GM23338 (cell line): ENCODE measurements at regions not wholly inside any gene's neighbourhood (a gene's known extent, or its start where the extent isn't known, plus 50 kb on each side); places are given as distances from the start of the nearest gene placed in this dataset.

Experiments used
- ATAC-seq: fragments of 200-7000 bp; cut with Tn5 transposase; 3 replicates; pipeline ENCODE4 v1.9.1; 2020
- DNase-seq: peaks from one replicate; pipeline ENCODE4 v3.0.0-alpha.2; 2015; ENCODE audit warnings: low spot score
- H2AFZ ChIP-seq: fragments of 200-600 bp; sonication (generic); 2 replicates; pipeline ENCODE4 v1.8.0; 2016; ENCODE audit warnings: antibody characterized with exemption, mild to moderate bottlenecking, moderate library complexity
- H3F3A ChIP-seq: fragments of 200-600 bp; sonication (generic); replicated peaks from 2 replicates; pipeline ENCODE4 v1.8.0; 2017; ENCODE audit warnings: antibody characterized with exemption, mixed run types, low read depth
- H3K27ac ChIP-seq: fragments of 200-600 bp; sonication (generic); 2 replicates; pipeline ENCODE4 v1.6.1; 2016; ENCODE audit warnings: low read depth
- H3K27me3 ChIP-seq: fragments of 200-600 bp; sonication (generic); 2 replicates; pipeline ENCODE4 v1.8.0; 2016; ENCODE audit warnings: mild to moderate bottlenecking, mixed run types, moderate library complexity; ENCODE audit not compliant: insufficient read depth
- H3K36me3 ChIP-seq: fragments of 200-600 bp; sonication (generic); 2 replicates; pipeline ENCODE4 v1.8.0; 2016; ENCODE audit warnings: mild to moderate bottlenecking; ENCODE audit not compliant: insufficient read depth
- H3K4me1 ChIP-seq: fragments of 200-600 bp; sonication (generic); 2 replicates; pipeline ENCODE4 v1.8.0; 2016; ENCODE audit warnings: mild to moderate bottlenecking, moderate library complexity; ENCODE audit not compliant: insufficient read depth
- H3K4me2 ChIP-seq: fragments of 200-600 bp; sonication (generic); 2 replicates; pipeline ENCODE4 v1.7.1; 2017; ENCODE audit warnings: mixed run types
- H3K4me3 ChIP-seq: fragments of 200-600 bp; sonication (generic); 2 replicates; pipeline ENCODE4 v1.6.1; 2016; ENCODE audit warnings: mixed run types
- H3K79me2 ChIP-seq: fragments of 200-600 bp; sonication (generic); replicated peaks from 2 replicates; pipeline ENCODE4 v1.8.0; 2017; ENCODE audit warnings: mild to moderate bottlenecking; ENCODE audit not compliant: insufficient read depth
- H3K9me2 ChIP-seq: fragments of 200-600 bp; sonication (generic); 2 replicates; pipeline ENCODE4 v1.8.0; 2017; ENCODE audit not compliant: insufficient read depth
- H4K20me1 ChIP-seq: fragments of 200-600 bp; sonication (generic); replicated peaks from 2 replicates; pipeline ENCODE4 v1.8.0; 2017; ENCODE audit warnings: mild to moderate bottlenecking; ENCODE audit not compliant: insufficient read depth
- H3K27ac Mint-ChIP-seq: 2 replicates; pipeline ENCODE4 v1.8.0; 2020; ENCODE audit warnings: inconsistent platforms, mild to moderate bottlenecking, moderate library complexity, mixed read lengths
- H3K27me3 Mint-ChIP-seq: 3 replicates; pipeline ENCODE4 v1.8.0; 2022; ENCODE audit warnings: low read depth, mild to moderate bottlenecking, moderate library complexity, mixed read lengths, inconsistent platforms; ENCODE audit not compliant: insufficient read depth, poor library complexity
- H3K36me3 Mint-ChIP-seq: 3 replicates; pipeline ENCODE4 v1.8.0; 2021; ENCODE audit warnings: low read depth, mild to moderate bottlenecking, inconsistent platforms, moderate library complexity, mixed read lengths
- H3K4me1 Mint-ChIP-seq: 3 replicates; pipeline ENCODE4 v1.8.0; 2020; ENCODE audit warnings: mild to moderate bottlenecking, inconsistent platforms, mixed read lengths
- H3K4me3 Mint-ChIP-seq: 3 replicates; pipeline ENCODE4 v1.8.0; 2021; ENCODE audit warnings: moderate library complexity, mild to moderate bottlenecking, inconsistent platforms, mixed read lengths
- H3K9me3 Mint-ChIP-seq: 3 replicates; pipeline ENCODE4 v1.8.0; 2020; ENCODE audit warnings: moderate library complexity, mild to moderate bottlenecking, inconsistent platforms, mixed read lengths
- CREB1 ChIP-seq: fragments of 250-450 bp; sonication (Bioruptor Pico); IDR thresholded peaks from 2 replicates; pipeline ENCODE4 v1.5.0; 2020; ENCODE audit warnings: low read depth, mild to moderate bottlenecking, moderate library complexity
- JUNB ChIP-seq: IDR thresholded peaks from one replicate; pipeline ENCODE4 v1.6.1; 2016; ENCODE audit warnings: antibody characterized with exemption; ENCODE audit not compliant: unreplicated experiment
- NANOG ChIP-seq: IDR thresholded peaks from 2 replicates; pipeline ENCODE4 v1.6.1; 2016; ENCODE audit warnings: antibody characterized with exemption, borderline replicate concordance
- POLR2AphosphoS5 ChIP-seq: IDR thresholded peaks from 2 replicates; pipeline ENCODE4 v1.6.1; 2016; ENCODE audit warnings: antibody characterized with exemption, low read depth
- REST ChIP-seq: IDR thresholded peaks from one replicate; pipeline ENCODE4 v1.6.1; 2018; ENCODE audit warnings: antibody characterized with exemption; ENCODE audit not compliant: unreplicated experiment
- STAT1 ChIP-seq: IDR thresholded peaks from one replicate; pipeline ENCODE4 v1.6.1; 2016; ENCODE audit warnings: antibody characterized with exemption; ENCODE audit not compliant: unreplicated experiment
- ZNF462 ChIP-seq: fragments of 250-450 bp; sonication (Bioruptor Pico); IDR thresholded peaks from 2 replicates; pipeline ENCODE4 v1.5.0; 2020; ENCODE audit warnings: mild to moderate bottlenecking, moderate library complexity

DNA sequence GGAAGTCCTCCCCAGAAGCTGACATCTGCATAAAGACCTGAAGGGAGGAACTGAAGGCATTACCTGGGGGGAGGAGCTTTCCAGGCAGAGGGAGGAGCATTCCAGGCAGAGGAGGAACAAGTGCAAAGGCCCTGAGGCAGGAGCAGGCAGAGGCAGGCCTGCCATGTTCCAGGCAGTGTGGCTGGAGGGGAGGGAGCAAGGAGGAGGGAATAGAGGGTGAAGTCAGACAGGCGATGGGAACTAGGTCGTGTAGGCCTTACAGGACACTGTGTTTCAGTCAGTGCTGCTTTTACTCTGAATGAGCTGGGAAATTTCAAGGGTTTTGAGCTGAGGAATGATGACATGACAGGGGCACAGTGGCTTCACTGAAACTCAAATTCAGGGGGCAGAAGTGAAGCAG is 292.7 kb downstream of the BCOR start (continued):
- TF ChIP-seq ZNF462 (CRISPR knock-in tag) (no peak), POLR2AphosphoS5 (no peak), STAT1 (no peak)

- H3K27me3 ChIP-seq = no peaks in the 10 kb centered on the region
- no peaks in the 10 kb centered on the region for H3K9me3 Mint-ChIP-seq
- H3K36me3 ChIP-seq = no peaks in the 10 kb centered on the region
- H2AFZ ChIP-seq = no peak overlapping the region
- no peak overlapping the region for H3K27ac Mint-ChIP-seq
- H3K4me2 ChIP-seq = no peak overlapping the region
- no peak overlapping the region for H3K4me3 Mint-ChIP-seq
- DNase-seq (no peak), ATAC-seq (no peak)
- peaks cover 28% of the 10 kb centered on the region for H3K4me1 Mint-ChIP-seq
- no peak overlapping the region for H3K4me3 ChIP-seq
- H3K4me1 ChIP-seq = 0 out of 2 replicates have a peak, but pooled peaks cover 6% of the 10 kb centered on the region
- no peaks in the 10 kb centered on the region for H3K9me2 ChIP-seq
- no peaks in the 10 kb centered on the region for H3F3A ChIP-seq
- no peaks in the 10 kb centered on the region for H3K79me2 ChIP-seq
- H4K20me1 ChIP-seq = no peaks in the 10 kb centered on the region
- no peaks in the 10 kb centered on the region for H3K36me3 Mint-ChIP-seq
- H3K27ac ChIP-seq = no peak overlapping the region
- H3K27me3 Mint-ChIP-seq = peaks cover 5% of the 10 kb centered on the region
- TF ChIP-seq POLR2AphosphoS5 (no peak), ZNF462 (CRISPR knock-in tag) (no peak), CREB1 (CRISPR knock-in tag) (no peak), JUNB (no peak), REST (no peak), NANOG (no peak), STAT1 (no peak)
Observed at GRCh38 chrX:39805825-39806224, 291.9 kb downstream of the BCOR start.
